Body of pancreas (tissue), 4 donors: ENCODE measurements at regions not wholly inside any gene's neighbourhood (a gene's known extent, or its start where the extent isn't known, plus 50 kb on each side); places are given as distances from the start of the nearest gene placed in this dataset.

Source experiments
- CTCF ChIP-seq, 7 experiments: fragments of 450-650 bp in 4 of 7; fragments of 200-600 bp in 3 of 7; sonication (generic) in 3 of 7; IDR thresholded peaks; one replicate each; pipeline ENCODE4 v1.5.1; 2016 to 2019; ENCODE audit warnings: antibody characterized with exemption in 7 of 7
- POLR2A ChIP-seq, 3 donors: fragments of 450-650 bp; IDR thresholded peaks; one replicate each; pipeline ENCODE4 v1.6.1; 2016; ENCODE audit warnings: antibody characterized with exemption in 3 of 3, mild to moderate bottlenecking in 2 of 3

- TF ChIP-seq POLR2A (IDR thresholded peaks at IDR 0.05) = no peak
- no peak for TF ChIP-seq CTCF (IDR thresholded peaks at IDR 0.05)
Observed at GRCh38 chr9:31500422-31500821, 884.0 kb upstream of the ACO1 start.
